ENCODE measurements at regions not wholly inside any gene's neighbourhood (a gene's known extent, or its start where the extent isn't known, plus 50 kb on each side); places are given as distances from the start of the nearest gene placed in this dataset.

DNA sequence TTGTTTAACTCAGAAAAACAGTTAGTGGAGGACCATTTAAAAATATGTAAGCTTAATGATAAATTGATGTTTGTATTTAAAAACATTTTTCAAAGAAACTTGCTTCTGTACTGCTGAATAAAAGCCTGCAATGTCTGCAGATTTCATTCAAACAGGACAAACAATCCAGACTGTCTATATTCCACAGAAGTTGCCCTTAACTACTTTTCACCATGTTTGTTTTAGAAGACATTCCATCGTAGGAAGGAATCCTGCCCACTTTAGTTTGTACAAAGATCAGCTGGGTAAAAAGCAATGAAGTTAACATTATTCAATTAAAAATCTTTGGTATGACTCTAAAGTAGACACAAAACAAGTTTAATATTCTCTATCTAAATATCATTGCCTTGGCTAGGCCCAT is 195.7 kb upstream of the CCNH start:
- no peak for TF ChIP-seq POLR2AphosphoS5 (IDR thresholded peaks at IDR 0.05)
- no peak for TF ChIP-seq CTCF (IDR thresholded peaks at IDR 0.05)

Data from breast epithelium (tissue), 3 donors.